ENCODE measurements at regions not wholly inside any gene's neighbourhood (a gene's known extent, or its start where the extent isn't known, plus 50 kb on each side); places are given as distances from the start of the nearest gene placed in this dataset.

GRCh38 chr1:55374801-55375616 is 159.8 kb upstream of the USP24 start:
- no peak for DNase-seq

GRCh38 chr1:55374216-55374615 is 159.1 kb upstream of the USP24 start:
- DNase-seq, result no peak

- no peak for DNase-seq
Observed at GRCh38 chr1:55369474-55369873, 154.3 kb upstream of the USP24 start.

- no peak for DNase-seq
Observed at GRCh38 chr1:55368698-55369097, 153.5 kb upstream of the USP24 start.

GRCh38 chr1:55367273-55367672 is 152.1 kb upstream of the USP24 start:
- no peak for DNase-seq

- DNase-seq, result no peak
Observed at GRCh38 chr1:55364216-55364615, 149.1 kb upstream of the USP24 start.

- DNase-seq, result no peak
Observed at GRCh38 chr1:55363268-55363667, 148.1 kb upstream of the USP24 start.

- DNase-seq, result no peak
Observed at GRCh38 chr1:55362558-55362957, 147.4 kb upstream of the USP24 start.

- DNase-seq, result no peak
Observed at GRCh38 chr1:55359611-55360010, 144.4 kb upstream of the USP24 start.

GRCh38 chr1:55358581-55358980 is 143.4 kb upstream of the USP24 start:
- no peak for DNase-seq

GRCh38 chr1:55355549-55355948 is 140.4 kb upstream of the USP24 start:
- no peak for DNase-seq

GRCh38 chr1:55353707-55354620 is 138.8 kb upstream of the USP24 start:
- DNase-seq, result no peak

- DNase-seq, result no peak
Observed at GRCh38 chr1:55352811-55353180, 137.6 kb upstream of the USP24 start.

- DNase-seq, result no peak
Observed at GRCh38 chr1:55352080-55352810, 137.1 kb upstream of the USP24 start.

GRCh38 chr1:55348356-55348755 is 133.2 kb upstream of the USP24 start:
- no peak for DNase-seq

GRCh38 chr1:55347866-55348265 is 132.7 kb upstream of the USP24 start:
- DNase-seq, result no peak

GRCh38 chr1:55347041-55347440 is 131.9 kb upstream of the USP24 start:
- DNase-seq, result no peak

GRCh38 chr1:55346586-55346985 is 131.4 kb upstream of the USP24 start:
- DNase-seq, result no peak

- DNase-seq, result no peak
Observed at GRCh38 chr1:55339681-55340080, 124.5 kb upstream of the USP24 start.

GRCh38 chr1:55338448-55338820 is 123.3 kb upstream of the USP24 start:
- no peak for DNase-seq

- peak; percentile 10 for DNase-seq
Observed at GRCh38 chr1:55337801-55338447, 122.8 kb upstream of the USP24 start.

- DNase-seq, result no peak
Observed at GRCh38 chr1:55334797-55335196, 119.6 kb upstream of the USP24 start.

GRCh38 chr1:55334160-55334559 is 119.0 kb upstream of the USP24 start:
- DNase-seq, result no peak

Data from NCI-H2107 (cell line).